Mesothelial cell of epicardium (in vitro differentiated cells): ENCODE measurements at regions not wholly inside any gene's neighbourhood (a gene's known extent, or its start where the extent isn't known, plus 50 kb on each side); places are given as distances from the start of the nearest gene placed in this dataset.

Experiments used
- DNase-seq, 2 experiments: peaks; one replicate each; pipeline ENCODE4 v3.0.0; 2021; ENCODE audit warnings: low spot score in 2 of 2; ENCODE audit not compliant: unreplicated experiment in 2 of 2
- H3K27ac Mint-ChIP-seq: 2 replicates; pipeline ENCODE4 v1.8.0; 2021; ENCODE audit warnings: mixed read lengths
- H3K27me3 Mint-ChIP-seq: 2 replicates; pipeline ENCODE4 v1.8.0; 2021; ENCODE audit warnings: low read depth, mixed read lengths
- H3K36me3 Mint-ChIP-seq: 2 replicates; pipeline ENCODE4 v1.8.0; 2021; ENCODE audit warnings: mixed read lengths
- H3K4me1 Mint-ChIP-seq: 2 replicates; pipeline ENCODE4 v1.8.0; 2021; ENCODE audit warnings: mixed read lengths
- H3K4me3 Mint-ChIP-seq: 2 replicates; pipeline ENCODE4 v1.8.0; 2021; ENCODE audit warnings: mild to moderate bottlenecking, moderate library complexity, mixed read lengths
- H3K9me3 Mint-ChIP-seq: 2 replicates; pipeline ENCODE4 v1.8.0; 2021; ENCODE audit warnings: mixed read lengths
- TF ChIP-seq, protein P1 (sequence below): fragments of 200-600 bp; sonication (generic); IDR thresholded peaks from one replicate; pipeline ENCODE4 v1.5.0; 2021; ENCODE audit warnings: antibody characterized with exemption; ENCODE audit not compliant: unreplicated experiment

DNA sequence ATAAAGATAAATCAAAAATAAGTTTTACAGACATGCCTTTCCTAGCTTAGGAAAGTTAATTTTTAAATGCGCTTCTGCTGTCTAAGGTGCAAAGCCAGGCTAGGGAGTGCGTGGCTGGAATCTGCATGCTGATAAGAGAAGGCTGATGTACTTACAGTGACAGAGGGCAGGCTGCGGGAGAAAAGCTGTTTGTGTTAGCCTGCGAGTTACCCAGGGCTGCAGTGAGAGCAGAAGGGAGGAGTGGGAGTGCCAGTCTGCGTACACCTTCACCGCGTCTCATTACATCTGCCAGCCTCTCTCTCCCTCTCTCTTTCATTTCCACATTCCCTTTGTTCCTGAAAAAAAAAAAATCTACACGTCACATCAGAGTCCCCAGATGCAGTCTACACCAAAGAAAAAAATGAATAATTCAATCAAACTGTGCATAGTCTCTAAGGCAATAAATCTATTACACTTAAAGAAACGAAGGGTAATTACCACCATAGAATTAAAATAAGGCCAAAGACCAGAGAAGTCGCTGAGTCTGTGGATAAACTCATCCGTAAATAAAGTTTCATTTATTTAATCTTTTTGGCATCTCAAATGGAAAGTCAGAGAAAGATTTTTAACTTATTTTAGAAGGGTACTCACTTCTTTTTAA is 126.4 kb upstream of the C11orf58 start:
- Mint-ChIP-seq H3K4me1 (peaks cover 32% of the 10 kb centered on the region), H3K9me3 (no peaks in the 10 kb centered on the region), H3K27me3 (peaks cover 38% of the 10 kb centered on the region), H3K36me3 (no peaks in the 10 kb centered on the region), H3K27ac (peak overlapping the region; percentile 44), H3K4me3 (peak overlapping the region; percentile 59)
- DNase-seq: no peak
- TF ChIP-seq, protein P1, sequence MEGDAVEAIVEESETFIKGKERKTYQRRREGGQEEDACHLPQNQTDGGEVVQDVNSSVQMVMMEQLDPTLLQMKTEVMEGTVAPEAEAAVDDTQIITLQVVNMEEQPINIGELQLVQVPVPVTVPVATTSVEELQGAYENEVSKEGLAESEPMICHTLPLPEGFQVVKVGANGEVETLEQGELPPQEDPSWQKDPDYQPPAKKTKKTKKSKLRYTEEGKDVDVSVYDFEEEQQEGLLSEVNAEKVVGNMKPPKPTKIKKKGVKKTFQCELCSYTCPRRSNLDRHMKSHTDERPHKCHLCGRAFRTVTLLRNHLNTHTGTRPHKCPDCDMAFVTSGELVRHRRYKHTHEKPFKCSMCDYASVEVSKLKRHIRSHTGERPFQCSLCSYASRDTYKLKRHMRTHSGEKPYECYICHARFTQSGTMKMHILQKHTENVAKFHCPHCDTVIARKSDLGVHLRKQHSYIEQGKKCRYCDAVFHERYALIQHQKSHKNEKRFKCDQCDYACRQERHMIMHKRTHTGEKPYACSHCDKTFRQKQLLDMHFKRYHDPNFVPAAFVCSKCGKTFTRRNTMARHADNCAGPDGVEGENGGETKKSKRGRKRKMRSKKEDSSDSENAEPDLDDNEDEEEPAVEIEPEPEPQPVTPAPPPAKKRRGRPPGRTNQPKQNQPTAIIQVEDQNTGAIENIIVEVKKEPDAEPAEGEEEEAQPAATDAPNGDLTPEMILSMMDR: no peak

DNA sequence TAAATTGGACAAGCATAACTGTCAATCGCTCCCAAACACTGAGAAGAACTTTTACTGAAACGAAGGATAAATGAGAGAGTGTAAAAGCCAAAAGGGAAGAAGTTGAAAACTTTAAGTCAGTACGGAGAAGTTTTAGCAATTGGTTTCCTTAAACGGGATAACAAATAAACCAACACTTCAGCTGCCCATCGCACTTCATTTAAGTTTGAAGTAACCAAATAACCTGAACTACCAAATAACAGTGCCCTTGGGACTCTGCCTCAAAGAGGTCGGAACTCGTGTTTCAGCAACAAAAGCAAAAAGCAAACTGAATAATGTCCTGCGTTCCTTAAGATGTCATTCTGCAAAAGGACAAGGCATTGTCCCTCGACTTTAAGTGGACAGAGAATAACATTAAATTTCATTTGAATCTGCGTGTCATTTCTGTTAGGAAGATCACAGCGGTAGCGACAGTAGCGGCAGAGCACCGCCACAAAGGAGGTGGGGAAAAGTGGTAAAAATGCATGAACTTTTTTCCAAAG is 127.0 kb upstream of the C11orf58 start:
- DNase-seq: no peak
- peaks cover 32% of the 10 kb centered on the region for H3K4me1 Mint-ChIP-seq
- no peaks in the 10 kb centered on the region for H3K36me3 Mint-ChIP-seq
- H3K27ac Mint-ChIP-seq: no peak overlapping the region
- TF ChIP-seq, protein P1: no peak
- H3K27me3 Mint-ChIP-seq: peaks cover 35% of the 10 kb centered on the region
- H3K9me3 Mint-ChIP-seq: no peaks in the 10 kb centered on the region
- H3K4me3 Mint-ChIP-seq: peak overlapping the region; percentile 59

DNA sequence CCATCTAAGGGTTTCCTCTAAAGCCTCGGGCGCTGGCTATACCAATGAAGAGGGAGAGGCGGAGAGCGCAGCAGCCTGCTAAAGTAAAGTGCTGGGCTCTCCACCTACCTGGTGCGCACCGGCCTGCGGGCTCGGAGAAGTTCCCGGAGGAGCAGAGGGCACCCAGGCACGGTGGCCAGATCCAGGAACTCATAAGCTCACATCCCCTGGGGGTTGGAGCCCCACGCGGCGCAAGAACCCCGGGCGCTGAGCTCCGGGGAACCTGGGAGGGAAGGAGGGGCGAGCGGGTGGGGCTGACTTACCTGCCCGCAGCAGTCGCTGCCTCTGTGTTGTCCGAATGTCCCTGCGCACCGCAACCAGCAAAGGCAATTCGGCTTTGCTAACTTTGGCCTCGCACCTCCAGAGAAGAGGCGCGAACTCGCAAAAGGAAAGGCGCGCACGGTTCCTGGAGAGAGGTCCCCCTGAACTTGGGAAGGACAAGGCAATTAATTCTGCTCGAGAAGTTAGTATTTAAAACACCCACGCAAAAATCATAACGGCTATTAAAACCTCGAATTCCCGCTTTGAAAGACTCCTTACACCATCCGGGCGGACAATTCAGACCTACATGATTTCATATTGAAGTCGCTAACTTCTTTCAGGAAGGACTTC is 127.6 kb upstream of the C11orf58 start:
- Mint-ChIP-seq H3K4me3 (peak overlapping the region; percentile 59), H3K9me3 (no peaks in the 10 kb centered on the region), H3K27me3 (peaks cover 32% of the 10 kb centered on the region), H3K27ac (no peak overlapping the region), H3K36me3 (no peaks in the 10 kb centered on the region), H3K4me1 (peaks cover 36% of the 10 kb centered on the region)
- no peak for DNase-seq
- TF ChIP-seq, protein P1: no peak

DNA sequence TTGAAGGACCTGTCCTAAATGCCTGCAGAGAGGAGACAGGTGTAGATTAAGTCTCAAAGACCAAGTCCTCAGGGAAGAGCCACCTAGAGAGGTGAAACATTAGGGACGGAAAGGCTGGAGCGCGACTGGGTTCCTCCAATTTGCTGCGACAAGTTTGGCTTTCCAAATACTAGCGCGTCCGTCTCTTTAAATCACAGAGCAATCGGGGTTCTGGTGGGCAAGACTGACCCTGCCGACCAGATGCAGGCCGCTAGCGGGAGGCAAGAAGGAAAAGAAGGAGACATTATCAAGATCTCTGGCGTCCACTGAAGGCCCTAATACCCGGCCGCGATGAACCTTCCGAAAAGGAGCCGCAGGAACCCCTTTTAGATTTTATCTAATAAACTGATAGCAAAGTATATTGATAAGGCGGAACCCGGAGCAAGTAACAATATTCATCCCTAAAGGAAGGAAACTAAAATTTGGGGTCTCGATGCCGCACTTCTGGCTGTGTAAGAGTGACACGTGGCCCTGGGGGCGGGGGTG is 128.2 kb upstream of the C11orf58 start:
- Mint-ChIP-seq H3K27me3 (peaks cover 26% of the 10 kb centered on the region), H3K27ac (no peak overlapping the region), H3K4me1 (peaks cover 36% of the 10 kb centered on the region), H3K9me3 (no peaks in the 10 kb centered on the region), H3K36me3 (no peaks in the 10 kb centered on the region), H3K4me3 (peak overlapping the region; percentile 59)
- TF ChIP-seq, protein P1: no peak
- no peak for DNase-seq

DNA sequence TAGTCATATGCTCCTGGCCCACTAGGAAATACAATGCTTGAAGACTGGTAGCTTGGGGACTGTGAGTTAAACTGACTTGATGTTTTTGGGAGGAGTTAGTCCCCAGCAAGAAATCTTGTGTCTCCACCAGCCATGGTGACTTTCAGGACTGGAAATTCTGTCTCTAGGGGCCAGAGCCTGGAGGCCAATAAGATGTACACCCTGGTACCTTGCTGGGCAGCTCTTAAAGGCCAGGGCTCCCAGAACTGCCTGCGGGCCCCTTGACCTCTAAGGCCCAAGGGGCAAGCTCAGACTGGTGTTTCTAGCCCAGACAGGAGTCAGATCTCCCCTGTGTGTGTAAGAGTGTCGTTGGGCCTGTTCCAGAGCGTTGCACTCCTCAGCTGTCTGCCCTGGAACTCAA is 128.7 kb upstream of the C11orf58 start:
- H3K27me3 Mint-ChIP-seq: peaks cover 21% of the 10 kb centered on the region

More for the DNA sequence above, 128.7 kb upstream of the C11orf58 start:
- Mint-ChIP-seq H3K4me3 (no peak overlapping the region), H3K36me3 (no peaks in the 10 kb centered on the region), H3K9me3 (no peaks in the 10 kb centered on the region), H3K27ac (no peak overlapping the region), H3K4me1 (peaks cover 36% of the 10 kb centered on the region)
- no peak for DNase-seq
- TF ChIP-seq, protein P1: no peak
